Stimulated activated CD4-positive, alpha-beta T cell treated with anti-CD3 and anti-CD28 coated beads, Interleukin-4, amount 100 ng/mL, for 48 hours (primary cell): ENCODE measurements at regions not wholly inside any gene's neighbourhood (a gene's known extent, or its start where the extent isn't known, plus 50 kb on each side); places are given as distances from the start of the nearest gene placed in this dataset.
"Not testable (repeated sequence)": the region's sequence is repeated elsewhere in the genome, so short reads cannot be mapped to it uniquely, and the experiment has no call there.

Source experiments
- DNase-seq, 2 donors: peaks; one replicate each; pipeline ENCODE4 v3.0.0-alpha.2; 2020; ENCODE audit warnings: low read depth in 2 of 2

DNA sequence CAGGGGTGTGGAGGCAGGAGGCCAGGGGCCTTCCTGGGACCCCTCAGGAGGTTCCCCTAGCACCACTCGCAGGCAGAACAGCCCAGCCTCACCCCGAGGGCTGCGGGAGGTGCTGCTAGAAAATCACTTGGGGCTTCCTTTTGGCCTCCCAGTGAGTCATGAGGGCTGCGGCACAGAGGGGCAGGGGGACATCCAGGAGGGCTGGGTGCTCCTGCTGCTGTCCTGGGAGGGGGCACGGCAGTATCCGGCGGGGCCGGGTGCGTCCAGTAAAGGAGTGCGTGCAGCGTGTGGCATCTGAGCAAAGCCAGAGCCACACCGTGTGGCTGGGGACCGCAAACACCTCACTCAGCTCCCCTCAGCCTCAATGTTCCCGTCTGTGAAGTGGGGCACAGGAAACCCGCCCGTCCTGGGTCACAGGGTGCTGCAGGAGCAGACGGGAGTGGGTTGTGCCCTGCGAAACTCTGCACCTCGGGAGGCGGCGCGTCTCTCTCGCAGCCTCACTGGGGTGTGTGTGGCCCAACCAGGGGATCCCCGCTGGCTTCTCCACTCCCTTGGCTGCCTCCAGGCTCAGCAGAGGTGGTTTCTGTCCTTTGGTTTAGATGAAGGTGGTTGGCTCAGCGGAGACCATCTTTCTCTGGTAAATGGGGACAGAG is 117.3 kb upstream of the ZNF469 start:
- DNase-seq: peak in 1 of 2 donors; percentile 7

DNA sequence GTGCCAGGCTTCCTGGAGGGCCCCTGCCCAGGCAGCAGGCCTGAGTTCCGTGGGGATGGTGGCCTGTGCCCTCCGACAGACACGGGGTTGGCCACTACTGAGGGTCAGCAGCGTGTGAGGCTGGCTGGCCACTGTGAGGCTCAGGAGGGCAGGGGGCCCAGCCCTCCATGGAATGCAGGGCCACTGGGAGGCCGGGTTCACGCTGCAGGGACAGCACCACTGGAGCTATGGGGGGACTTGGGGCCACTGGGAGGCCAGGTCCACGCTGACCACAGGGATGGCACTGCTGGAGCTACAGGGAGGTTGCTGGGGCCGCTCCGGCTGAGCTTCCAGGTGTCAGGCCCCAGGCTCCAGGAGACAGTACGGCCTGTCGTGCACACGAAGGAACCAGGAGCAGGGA is 116.7 kb upstream of the ZNF469 start:
- DNase-seq: not testable (repeated sequence)

DNA sequence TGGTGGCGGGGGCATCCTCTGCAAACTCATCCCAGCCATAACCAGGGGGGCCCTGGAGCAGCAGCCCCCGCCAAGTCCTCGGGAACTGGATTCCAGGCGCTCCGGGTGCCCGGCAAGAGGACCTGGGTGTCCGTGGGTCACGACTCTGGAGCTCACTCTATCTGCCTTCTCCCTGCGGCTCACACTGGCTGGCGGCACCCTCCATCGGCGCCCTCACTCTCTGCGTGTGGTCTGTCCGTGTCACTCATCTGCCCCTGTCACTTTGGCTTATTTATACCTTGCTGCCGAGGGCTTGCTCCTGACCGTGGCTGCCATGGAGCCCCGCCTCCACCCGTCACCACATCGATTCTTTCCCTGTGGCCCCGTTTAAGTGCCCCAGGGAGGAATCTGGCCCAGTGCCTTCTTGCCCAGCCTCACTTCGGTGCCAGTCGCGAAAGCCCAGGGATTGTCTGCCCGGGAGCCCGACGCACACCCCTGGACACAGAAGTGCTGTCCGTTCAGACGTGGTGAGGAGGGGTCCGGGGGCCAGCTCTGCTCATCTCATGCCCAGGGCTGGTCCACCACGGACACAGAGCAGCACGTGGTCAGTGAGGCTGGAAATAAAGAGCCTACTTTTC is 115.7 kb upstream of the ZNF469 start:
- DNase-seq: not testable (repeated sequence)

DNA sequence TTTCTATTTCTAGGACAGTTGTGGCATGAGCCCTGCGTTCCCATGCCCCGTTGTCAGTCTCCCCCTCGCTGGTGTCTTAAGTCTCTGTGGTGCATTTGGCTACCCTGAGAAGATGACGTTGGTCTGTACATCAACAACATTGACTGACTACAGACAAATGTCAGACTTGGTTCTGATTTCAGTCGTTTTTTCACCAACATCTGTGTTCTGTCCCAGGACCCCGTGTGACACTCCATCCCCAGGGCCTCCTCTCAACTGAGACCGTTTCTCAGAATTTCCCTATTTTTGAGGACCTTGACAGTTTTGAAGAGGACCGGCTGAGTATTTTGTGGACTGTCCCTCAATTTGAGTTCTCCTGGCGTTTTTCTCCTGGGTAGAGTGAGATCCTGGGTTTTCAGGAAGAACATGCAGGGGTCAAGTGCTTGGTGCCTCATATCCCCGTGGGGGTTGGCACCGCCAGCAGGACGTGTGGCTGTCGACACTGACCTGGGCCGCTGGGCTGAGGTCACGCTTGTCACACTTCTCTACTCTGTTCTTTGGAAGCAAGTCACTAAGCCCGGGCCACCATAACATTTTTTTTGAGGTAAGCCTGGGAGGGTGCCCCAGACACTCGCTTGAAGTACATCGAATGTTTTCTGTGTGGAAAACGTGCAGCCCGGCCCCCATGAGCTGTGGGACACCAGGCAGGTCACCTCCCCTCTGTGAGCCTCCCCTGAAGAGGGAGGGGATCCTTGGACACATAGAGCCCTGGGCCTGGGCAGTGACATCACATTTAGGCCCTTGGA is 114.4 kb upstream of the ZNF469 start:
- not testable (repeated sequence) for DNase-seq

DNA sequence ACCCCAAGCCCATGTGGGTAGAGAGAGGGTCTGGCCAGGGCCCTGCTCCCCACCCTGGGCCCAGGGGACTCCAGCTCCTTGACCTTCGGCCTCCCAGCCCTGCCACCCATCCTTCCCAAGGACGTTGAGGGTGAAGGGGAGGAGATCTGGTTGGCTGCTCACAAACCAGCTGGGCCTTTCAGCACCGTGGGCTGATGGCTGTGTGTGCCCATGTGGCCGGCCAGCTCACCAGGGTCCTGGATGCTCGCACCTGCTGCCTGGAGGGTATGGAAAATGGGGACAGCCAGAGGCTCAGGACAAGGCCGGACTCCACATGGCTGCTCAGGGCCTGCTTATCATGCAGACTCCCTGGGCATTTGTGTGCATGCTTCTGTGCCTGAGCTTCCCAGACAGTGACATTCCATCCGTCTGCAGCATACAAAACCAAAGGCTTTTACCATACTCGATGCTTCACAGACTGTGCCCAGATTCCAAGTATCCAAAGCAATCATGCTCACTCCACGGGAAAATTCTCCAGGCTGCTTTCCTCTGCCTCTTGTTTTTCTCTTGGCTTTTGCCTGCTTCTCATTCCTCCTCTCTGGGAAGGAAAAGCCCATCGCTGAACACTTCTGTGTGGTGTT is 112.5 kb upstream of the ZNF469 start:
- DNase-seq: not testable (repeated sequence)

DNA sequence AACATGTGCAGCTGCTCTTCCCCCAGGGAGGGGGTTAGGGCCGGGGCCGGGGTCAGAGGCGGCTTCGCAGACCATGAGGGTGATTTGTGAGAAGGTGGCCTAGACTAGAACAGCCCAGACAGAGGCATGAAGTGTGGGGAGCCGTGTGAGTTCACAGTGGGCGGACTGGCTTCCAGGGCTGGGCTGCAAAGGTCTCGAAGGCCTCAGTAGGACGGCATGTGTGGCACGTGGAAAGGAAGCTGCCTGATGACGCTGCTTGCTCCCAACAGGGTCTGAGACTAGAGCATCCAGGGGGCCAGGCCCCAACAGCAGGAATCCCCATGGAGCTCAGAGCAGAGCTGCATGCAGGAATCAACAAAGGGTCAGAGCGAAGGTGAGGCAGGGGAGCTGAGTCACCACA is 111.5 kb upstream of the ZNF469 start:
- not testable (repeated sequence) for DNase-seq

DNA sequence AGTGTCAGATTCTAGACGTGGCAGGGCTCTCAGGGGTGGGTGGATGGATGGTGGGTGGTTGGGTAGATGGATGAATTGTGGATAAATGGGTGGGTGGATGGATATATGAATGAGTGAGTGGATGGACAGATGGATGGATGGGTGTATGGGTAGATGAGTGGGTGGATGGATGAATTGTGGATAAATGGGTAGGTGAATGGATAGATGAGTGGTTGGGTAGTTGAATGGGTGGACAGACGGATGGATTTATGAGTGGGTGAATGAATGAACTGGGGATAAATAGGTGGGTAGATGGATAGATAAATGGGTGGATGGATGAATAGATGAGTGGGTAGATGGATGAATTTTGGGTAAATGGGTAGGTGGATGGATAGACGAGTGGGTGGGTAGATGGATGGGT is 111.0 kb upstream of the ZNF469 start:
- DNase-seq: not testable (repeated sequence)

DNA sequence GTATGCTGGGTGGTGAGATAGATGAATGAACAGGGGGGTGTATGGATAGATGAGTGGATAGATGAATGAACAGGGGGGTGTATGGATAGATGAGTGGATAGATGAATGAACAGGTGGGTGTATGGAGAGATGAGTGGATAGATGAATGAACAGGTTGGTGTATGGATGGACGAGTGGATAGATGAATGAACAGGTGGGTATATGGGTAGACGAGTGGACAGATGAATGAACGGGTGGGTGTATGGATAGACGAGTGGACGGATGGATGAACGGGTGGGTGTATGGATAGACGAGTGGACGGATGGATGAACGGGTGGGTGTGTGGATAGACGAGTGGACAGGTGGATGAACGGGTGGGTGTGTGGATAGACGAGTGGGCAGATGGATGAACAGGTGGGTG is 110.3 kb upstream of the ZNF469 start:
- DNase-seq: not testable (repeated sequence)

DNA sequence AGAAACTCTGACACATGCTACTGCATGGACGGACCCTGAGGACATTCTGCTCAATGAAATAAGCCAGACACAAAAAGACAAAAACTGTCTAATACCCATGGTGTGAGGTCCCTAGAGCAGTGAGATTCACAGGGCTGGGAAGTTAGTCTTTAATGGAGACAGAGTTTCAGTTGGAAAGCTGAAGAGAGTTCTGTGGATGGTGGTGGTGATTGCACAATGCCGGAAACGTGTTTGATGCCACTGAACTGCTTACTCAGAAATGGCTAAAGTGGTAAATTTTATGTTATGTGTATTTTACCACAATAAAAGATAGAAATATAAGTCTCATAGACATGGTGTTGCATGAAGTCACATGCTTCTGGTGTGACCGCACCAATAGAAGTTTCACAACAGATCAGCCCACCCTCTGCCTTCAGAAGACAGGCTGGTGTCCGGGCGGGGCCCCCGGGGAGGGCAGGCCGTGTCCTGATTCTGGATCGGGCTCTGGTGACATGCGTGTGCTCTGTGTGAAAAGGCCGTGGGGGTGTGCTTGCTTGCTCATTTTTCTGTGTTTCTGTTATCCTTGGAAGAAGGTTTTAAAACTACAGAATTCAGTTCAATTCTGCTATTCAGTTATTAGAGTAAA is 108.5 kb upstream of the ZNF469 start:
- DNase-seq: not testable (repeated sequence)

DNA sequence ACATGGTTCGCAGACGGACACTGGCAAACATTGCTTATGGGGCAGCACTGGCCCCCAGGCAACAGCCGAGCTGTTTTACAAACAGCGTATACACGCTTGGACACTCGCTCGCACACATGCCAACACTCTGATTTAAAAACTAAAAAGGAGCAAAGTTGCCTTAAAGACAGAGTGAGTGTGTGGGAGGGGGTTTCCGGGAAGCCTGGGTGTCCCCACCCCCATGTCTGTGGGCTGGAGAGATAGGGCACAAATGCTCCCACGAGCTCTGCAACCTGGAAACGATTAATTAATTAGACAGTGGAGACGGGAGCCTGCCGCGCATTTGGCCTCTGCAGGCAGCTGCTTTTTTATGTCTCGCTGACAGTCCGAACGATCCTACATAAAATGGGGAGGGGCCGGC is 107.9 kb upstream of the ZNF469 start:
- no peak for DNase-seq

DNA sequence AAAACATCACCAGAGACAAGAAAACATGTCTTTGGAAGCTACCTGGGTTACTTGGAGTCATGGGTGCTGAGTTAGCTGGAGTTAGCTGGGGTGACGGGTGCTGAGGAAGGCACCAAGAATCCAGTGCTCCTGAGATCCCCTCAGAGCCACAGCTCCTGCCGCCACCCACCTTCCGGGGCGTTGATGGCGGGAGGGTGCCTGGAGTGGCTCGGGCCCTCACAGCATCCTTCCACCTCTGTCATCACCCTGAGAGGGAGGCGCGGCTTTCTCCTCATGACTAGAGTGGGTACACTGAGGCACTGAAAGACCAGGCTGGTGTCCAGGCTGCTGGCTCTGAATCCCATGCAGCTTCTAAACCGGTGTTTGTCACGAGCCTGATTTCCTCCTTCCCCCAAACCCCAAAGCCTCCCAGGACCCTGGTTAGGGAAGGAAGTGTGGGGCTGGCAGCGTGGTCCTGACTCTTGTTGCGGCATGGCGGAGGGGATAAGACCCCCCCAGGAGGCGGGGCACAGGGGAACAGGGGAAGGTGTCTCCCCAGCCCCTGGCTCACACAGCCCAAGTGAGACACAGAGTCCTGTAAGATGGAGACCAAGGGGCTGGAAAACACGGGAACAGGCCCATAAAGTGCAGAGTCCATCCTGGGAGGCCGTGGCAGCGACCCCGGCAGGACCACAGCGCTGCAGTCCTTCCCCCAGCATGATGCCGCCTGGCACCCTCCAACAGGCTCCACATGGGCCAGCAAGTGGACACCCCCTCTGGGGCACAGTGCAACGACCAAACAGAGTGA is 107.2 kb upstream of the ZNF469 start:
- not testable (repeated sequence) for DNase-seq

DNA sequence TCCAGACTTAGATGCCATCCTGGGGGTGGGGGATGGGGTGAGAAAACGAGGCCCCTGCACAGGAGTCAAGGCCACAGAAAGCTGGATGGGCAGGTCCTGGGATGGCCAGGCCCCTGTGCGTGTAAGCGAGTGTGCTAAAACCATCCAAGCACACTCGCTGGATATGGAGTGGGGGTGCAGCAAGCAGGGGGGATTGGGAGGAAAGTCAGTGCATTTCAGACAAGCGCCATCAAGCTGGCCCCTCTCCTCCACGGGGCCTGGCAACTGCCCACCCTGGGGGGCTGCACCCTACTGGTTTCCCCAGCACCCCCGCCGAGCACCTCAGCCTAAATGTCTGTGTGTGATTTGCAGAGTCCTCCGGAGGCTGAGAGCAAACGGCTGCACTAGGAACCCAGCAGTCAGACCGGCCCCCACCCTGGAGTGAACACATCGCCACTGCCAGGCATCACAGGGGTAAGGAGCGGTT is 106.6 kb upstream of the ZNF469 start:
- not testable (repeated sequence) for DNase-seq

DNA sequence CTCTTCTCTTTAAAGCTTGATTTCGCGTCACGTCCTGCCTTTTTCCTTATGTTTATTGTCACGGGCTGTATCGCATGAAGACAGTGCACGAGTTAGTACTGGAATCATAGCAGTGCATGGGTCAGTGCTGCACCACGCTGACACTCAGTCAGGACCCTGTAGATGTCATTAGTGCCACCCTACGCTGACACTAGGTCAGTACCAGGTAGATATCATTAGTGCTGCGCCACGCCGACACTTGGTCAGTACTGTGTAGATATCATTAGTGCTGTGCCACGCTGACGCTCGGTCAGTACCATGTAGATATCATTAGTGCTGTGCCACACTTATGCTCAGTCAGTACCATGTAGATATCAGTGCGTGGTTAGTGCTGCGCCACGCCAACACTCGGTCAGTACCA is 106.2 kb upstream of the ZNF469 start:
- DNase-seq: no peak

DNA sequence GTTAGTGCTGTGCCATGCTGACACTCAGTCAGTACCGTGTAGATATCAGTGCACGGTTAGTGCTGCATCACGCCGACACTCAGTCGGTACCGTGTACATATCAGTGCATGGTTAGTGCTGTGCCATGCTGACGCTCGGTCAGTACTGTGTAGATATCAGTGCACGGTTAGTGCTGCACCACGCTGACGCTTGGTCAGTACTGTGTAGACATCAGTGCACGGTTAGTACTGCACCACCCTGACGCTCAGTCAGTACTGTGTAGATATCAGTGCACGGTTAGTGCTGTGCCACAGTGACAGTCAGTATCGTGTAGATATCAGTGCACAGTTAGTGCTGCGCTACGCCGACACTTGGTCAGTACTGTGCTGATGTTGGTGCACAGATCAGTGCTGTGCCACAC is 102.8 kb upstream of the ZNF469 start:
- no peak for DNase-seq

DNA sequence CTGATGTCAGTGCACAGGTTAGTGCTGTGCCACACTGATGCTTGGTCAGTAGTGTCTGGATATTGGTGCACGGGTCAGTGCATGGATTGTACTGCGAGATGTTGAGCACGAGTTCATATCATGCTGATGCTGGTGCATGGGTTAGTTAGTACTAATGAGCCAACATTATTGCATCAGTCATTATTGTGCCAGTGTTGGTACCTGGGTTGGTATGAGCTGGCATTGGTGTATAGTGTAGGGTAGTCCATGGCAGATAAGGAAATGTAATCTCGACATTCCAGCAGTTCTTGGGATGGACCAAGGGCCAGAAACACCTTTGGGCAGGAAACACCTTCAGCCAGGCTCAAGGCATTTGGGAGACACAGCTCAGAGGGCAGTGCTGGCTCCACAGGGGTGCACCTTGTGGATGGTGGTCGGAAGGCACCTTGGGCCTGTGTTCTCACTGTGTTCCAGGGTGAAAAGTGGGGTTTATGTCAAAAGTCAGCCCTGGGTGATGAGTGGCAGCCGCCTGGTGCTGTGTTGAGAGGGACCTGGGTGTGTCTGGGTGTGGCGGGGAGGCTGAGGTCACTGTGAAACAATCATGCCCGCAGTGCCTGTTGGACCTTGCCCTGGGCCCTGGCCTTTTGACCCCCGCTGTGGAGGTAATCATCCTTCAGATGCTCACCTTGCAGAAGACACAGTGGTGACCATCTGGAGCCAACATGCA is 100.7 kb upstream of the ZNF469 start:
- no peak for DNase-seq

DNA sequence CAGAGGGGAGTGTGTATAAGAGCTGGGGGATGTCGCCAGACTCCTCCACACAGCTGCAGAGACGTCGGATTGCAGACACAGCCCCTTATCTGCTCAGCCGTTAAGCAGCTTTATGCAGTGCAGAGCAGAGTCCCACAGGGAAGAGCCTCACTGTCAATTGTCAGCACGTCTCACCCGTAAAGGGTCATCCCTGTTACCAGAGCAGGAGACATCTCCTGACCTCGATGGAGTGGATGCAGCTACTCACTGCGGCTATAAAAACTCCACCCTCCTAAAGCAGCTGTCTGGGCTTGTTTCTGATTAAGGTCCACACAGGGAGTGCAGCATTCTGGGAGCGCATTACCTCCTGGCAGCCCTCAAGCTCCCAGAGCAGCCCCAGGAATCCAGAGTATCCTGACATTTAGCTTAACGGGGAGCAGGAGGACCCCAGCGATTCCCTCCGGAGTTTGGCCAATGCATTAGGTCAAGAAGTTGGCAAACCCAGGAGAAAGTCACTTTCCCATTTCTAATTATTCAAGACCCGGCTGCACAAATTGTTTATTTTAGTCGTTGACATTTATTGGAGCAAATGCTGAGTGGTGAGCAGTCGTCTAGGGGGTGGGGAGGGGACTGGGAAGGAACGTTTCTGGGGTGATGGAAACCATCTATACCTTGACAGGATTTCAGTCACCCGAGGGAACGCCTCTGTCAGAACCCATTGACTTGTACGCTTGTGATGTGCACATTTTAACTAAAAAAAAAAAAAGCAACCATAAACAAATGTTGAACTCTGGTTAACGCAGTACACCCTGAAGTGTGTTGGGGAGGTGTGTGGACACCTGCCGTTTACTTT is 100.0 kb upstream of the ZNF469 start:
- no peak for DNase-seq

DNA sequence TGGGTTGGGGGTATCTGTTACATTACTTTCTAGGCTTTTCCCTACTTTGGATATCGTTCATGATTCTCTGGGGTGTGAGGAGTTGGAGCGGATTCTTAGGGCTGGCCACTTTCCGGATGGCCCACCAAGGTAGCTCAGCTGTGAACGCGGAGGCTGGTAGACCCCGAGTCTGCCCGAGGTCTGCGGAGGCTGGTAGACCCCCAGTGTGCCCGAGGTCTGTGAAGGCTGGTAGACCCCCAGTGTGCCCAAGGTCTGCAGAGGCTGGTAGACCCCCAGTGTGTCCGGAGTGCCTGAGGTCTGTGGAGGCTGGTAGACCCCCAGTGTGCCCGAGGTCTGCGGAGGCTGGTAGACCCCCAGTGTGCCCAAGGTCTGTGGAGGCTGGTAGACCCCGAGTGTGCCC is 99.2 kb upstream of the ZNF469 start:
- DNase-seq: no peak

DNA sequence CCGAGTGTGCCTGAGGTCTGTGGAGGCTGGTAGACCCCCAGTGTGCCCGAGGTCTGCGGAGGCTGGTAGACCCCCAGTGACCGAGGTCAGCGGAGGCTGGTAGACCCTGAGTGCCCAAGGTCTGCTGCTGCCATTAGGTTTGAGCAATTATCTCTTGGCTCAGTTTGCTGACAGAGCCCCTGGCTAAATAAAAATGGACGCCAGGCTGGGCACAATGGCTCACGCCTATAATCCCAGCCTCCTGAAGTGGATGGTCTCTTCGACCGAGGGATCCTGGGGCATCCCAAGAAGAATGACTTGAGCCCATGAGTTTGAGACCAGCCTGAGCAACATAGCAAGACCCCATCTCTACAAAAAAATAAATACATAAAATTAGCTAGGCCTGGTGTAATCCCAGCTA is 98.7 kb upstream of the ZNF469 start:
- no peak for DNase-seq
